ENCODE measurements at regions not wholly inside any gene's neighbourhood (a gene's known extent, or its start where the extent isn't known, plus 50 kb on each side); places are given as distances from the start of the nearest gene placed in this dataset.
"Not testable (repeated sequence)": the region's sequence is repeated elsewhere in the genome, so short reads cannot be mapped to it uniquely, and the experiment has no call there.

GRCh38 chr2:14494759-14495158 is 137.8 kb upstream of the LRATD1 start:
- no peak overlapping the region for H3K27ac ChIP-seq
- no peaks in the 10 kb centered on the region for H3K9me3 ChIP-seq
- DNase-seq (ENCODE audit: low spot score in 2 of 2) = no peak
- intact Hi-C loops (cut with DNase I) = no loop called here
- no peaks in the 10 kb centered on the region for H3K36me3 ChIP-seq
- H3K4me3 ChIP-seq = no peak overlapping the region
- no peak for TF ChIP-seq CTCF (IDR thresholded peaks at IDR 0.05)
- H3K4me1 ChIP-seq = no peaks in the 10 kb centered on the region
- no peaks in the 10 kb centered on the region for H3K27me3 ChIP-seq

- DNase-seq (ENCODE audit: low spot score in 2 of 2) = no peak
- TF ChIP-seq CTCF (IDR thresholded peaks at IDR 0.05) = no peak
- Histone ChIP-seq H3K36me3 (no peaks in the 10 kb centered on the region), H3K27ac (no peak overlapping the region), H3K4me3 (no peak overlapping the region), H3K4me1 (no peaks in the 10 kb centered on the region), H3K9me3 (no peaks in the 10 kb centered on the region), H3K27me3 (no peaks in the 10 kb centered on the region)
- intact Hi-C loops (cut with DNase I) = no loop called here
Observed at GRCh38 chr2:14501061-14501460, 131.5 kb upstream of the LRATD1 start.

- H3K36me3 ChIP-seq; intact Hi-C loops (cut with DNase I); H3K4me1 ChIP-seq; H3K27ac ChIP-seq; H3K27me3 ChIP-seq; H3K9me3 ChIP-seq; H3K4me3 ChIP-seq; DNase-seq (ENCODE audit: low spot score in 2 of 2): not testable (repeated sequence)
Observed at GRCh38 chr2:14506955-14507354, 125.6 kb upstream of the LRATD1 start.

- TF ChIP-seq CTCF (IDR thresholded peaks at IDR 0.05) = no peak
- Histone ChIP-seq H3K4me3 (no peak overlapping the region), H3K27me3 (no peaks in the 10 kb centered on the region), H3K36me3 (no peaks in the 10 kb centered on the region), H3K27ac (no peak overlapping the region), H3K4me1 (no peaks in the 10 kb centered on the region), H3K9me3 (no peaks in the 10 kb centered on the region)
- DNase-seq (ENCODE audit: low spot score in 2 of 2) = no peak
- intact Hi-C loops (cut with DNase I) = no loop called here
Observed at GRCh38 chr2:14511541-14511940, 121.0 kb upstream of the LRATD1 start.

GRCh38 chr2:14513903-14514302 is 118.6 kb upstream of the LRATD1 start:
- Histone ChIP-seq H3K36me3 (no peaks in the 10 kb centered on the region), H3K4me3 (no peak overlapping the region), H3K9me3 (no peaks in the 10 kb centered on the region), H3K27me3 (no peaks in the 10 kb centered on the region), H3K4me1 (no peaks in the 10 kb centered on the region), H3K27ac (no peak overlapping the region)
- intact Hi-C loops (cut with DNase I) = no loop called here
- no peak for TF ChIP-seq CTCF (IDR thresholded peaks at IDR 0.05)
- no peak for DNase-seq (ENCODE audit: low spot score in 2 of 2)

- H3K4me1 ChIP-seq = no peaks in the 10 kb centered on the region
- no peak overlapping the region for H3K4me3 ChIP-seq
- H3K9me3 ChIP-seq = no peaks in the 10 kb centered on the region
- TF ChIP-seq CTCF (IDR thresholded peaks at IDR 0.05) = no peak
- no peak for DNase-seq (ENCODE audit: low spot score in 2 of 2)
- H3K27me3 ChIP-seq = no peaks in the 10 kb centered on the region
- no peak overlapping the region for H3K27ac ChIP-seq
- intact Hi-C loops (cut with DNase I) = no loop called here
- no peaks in the 10 kb centered on the region for H3K36me3 ChIP-seq
Observed at GRCh38 chr2:14516844-14517243, 115.7 kb upstream of the LRATD1 start.
